SK-N-SH (cell line): ENCODE measurements at regions not wholly inside any gene's neighbourhood (a gene's known extent, or its start where the extent isn't known, plus 50 kb on each side); places are given as distances from the start of the nearest gene placed in this dataset.

ENCODE experiments used
- CTCF ChIA-PET: fragments of 300-600, 350-600 bp; formaldehyde crosslinking; extraction: SDS; loops from one replicate; lab custom pipeline; 2021; lab: Yijun Ruan, JAX
- POLR2A ChIA-PET: fragments of 350-600 bp; sonication (Branson Sonifier 250); formaldehyde crosslinking; extraction: SDS; loops from one replicate; lab custom pipeline; 2020; ENCODE audit warnings: antibody characterized with exemption, inconsistent platforms; lab: Yijun Ruan, JAX
- DNase-seq: peaks from one replicate; pipeline ENCODE4 v3.0.0; 2012
- H2AFZ ChIP-seq: fragments of 200-600 bp; sonication (generic); 2 replicates; pipeline ENCODE4 v1.8.1; 2016; ENCODE audit warnings: antibody characterized with exemption, mild to moderate bottlenecking, low read depth
- H3F3A ChIP-seq: fragments of 200-600 bp; sonication (generic); replicated peaks from 2 replicates; pipeline ENCODE3; 2016; ENCODE audit warnings: antibody characterized with exemption, mild to moderate bottlenecking; ENCODE audit not compliant: insufficient read depth
- H3K27ac ChIP-seq, 2 experiments: fragments of 200-500 bp in 1 of 2; fragments of 200-600 bp in 1 of 2; sonication (Bioruptor generic) in 1 of 2; sonication (generic), shearing (Covaris generic) in 1 of 2; 2 replicates each; pipeline versions ENCODE4 v1.5.1 to v1.6.1; 2014 to 2016; ENCODE audit warnings: low read depth in 2 of 2, inconsistent platforms in 1 of 2, low read length in 1 of 2, mild to moderate bottlenecking in 1 of 2, mixed read lengths in 1 of 2
- H3K27me3 ChIP-seq: fragments of 200-600 bp; sonication (generic), shearing (Covaris generic); 2 replicates; pipeline ENCODE4 v1.6.1; 2016; ENCODE audit warnings: mixed run types; ENCODE audit not compliant: insufficient read depth
- H3K36me3 ChIP-seq, 2 experiments: fragments of 200-500 bp in 1 of 2; fragments of 200-600 bp in 1 of 2; sonication (Bioruptor generic) in 1 of 2; sonication (generic) in 1 of 2; replicated peaks in 1 of 2; 2 replicates each; pipeline versions ENCODE3 to v1.5.1; 2014 to 2016; ENCODE audit warnings: low read length in 1 of 2, mild to moderate bottlenecking in 1 of 2; ENCODE audit not compliant: insufficient read depth in 2 of 2, control insufficient read depth in 1 of 2
- H3K4me1 ChIP-seq, 2 experiments: fragments of 200-500 bp in 1 of 2; fragments of 200-600 bp in 1 of 2; sonication (Bioruptor generic) in 1 of 2; sonication (generic), shearing (Covaris generic) in 1 of 2; 2 replicates each; pipeline versions ENCODE4 v1.5.1 to v1.6.1; 2014 to 2016; ENCODE audit warnings: low read depth in 1 of 2, low read length in 1 of 2, mixed run types in 1 of 2; ENCODE audit not compliant: insufficient read depth in 2 of 2, control insufficient read depth in 1 of 2
- H3K4me2 ChIP-seq: fragments of 200-600 bp; sonication (generic), shearing (Covaris generic); 2 replicates; pipeline ENCODE4 v1.6.1; 2017; ENCODE audit warnings: mixed run types
- H3K4me3 ChIP-seq, 2 experiments: fragments of 200-500 bp in 1 of 2; fragments of 200-600 bp in 1 of 2; sonication (Bioruptor generic) in 1 of 2; sonication (generic), shearing (Covaris generic) in 1 of 2; 2 replicates each; pipeline versions ENCODE4 v1.5.1 to v1.8.1; 2014 to 2016; ENCODE audit warnings: low read depth in 2 of 2, inconsistent platforms in 1 of 2, low read length in 1 of 2, mild to moderate bottlenecking in 1 of 2, mixed read lengths in 1 of 2, moderate library complexity in 1 of 2
- H3K79me2 ChIP-seq: fragments of 200-600 bp; sonication (generic); 2 replicates; pipeline ENCODE4 v1.8.1; 2017; ENCODE audit warnings: mild to moderate bottlenecking; ENCODE audit not compliant: insufficient read depth
- H3K9ac ChIP-seq: fragments of 200-600 bp; sonication (generic); 2 replicates; pipeline ENCODE4 v1.6.1; 2017; ENCODE audit warnings: mixed run types
- H3K9me2 ChIP-seq: fragments of 200-600 bp; sonication (generic); 2 replicates; pipeline ENCODE4 v1.6.1; 2017; ENCODE audit warnings: mixed run types
- H3K9me3 ChIP-seq: fragments of 200-600 bp; sonication (generic); 2 replicates; pipeline ENCODE4 v1.6.1; 2017; ENCODE audit warnings: mixed run types, mild to moderate bottlenecking, moderate library complexity
- H4K20me1 ChIP-seq: fragments of 200-600 bp; sonication (generic); 2 replicates; pipeline ENCODE4 v1.6.1; 2017; ENCODE audit warnings: mild to moderate bottlenecking, mixed run types; ENCODE audit not compliant: insufficient read depth
- CTCF ChIP-seq: fragments of 200-600 bp; sonication (generic); IDR thresholded peaks from 2 replicates; pipeline ENCODE4 v1.6.1; 2017; ENCODE audit warnings: antibody characterized with exemption, mild to moderate bottlenecking, moderate library complexity
- EZH2phosphoT487 ChIP-seq: fragments of 200-600 bp; sonication (generic); IDR thresholded peaks from 2 replicates; pipeline ENCODE4 v1.6.1; 2017; ENCODE audit warnings: low read depth, mixed run types, mild to moderate bottlenecking, antibody characterized with exemption, moderate library complexity, borderline replicate concordance
- FOSL2 ChIP-seq: IDR thresholded peaks from 2 replicates; pipeline ENCODE4 v1.4.0; 2012; ENCODE audit warnings: low read depth, mild to moderate bottlenecking, moderate library complexity, borderline replicate concordance
- GATA2 ChIP-seq: sonication (generic); formaldehyde crosslinking; IDR thresholded peaks from 2 replicates; pipeline ENCODE4 v1.5.0; 2020; ENCODE audit warnings: mild to moderate bottlenecking, missing genetic modification reagents
- JUND ChIP-seq: IDR thresholded peaks from 2 replicates; pipeline ENCODE4 v1.4.0; 2012
- MEF2A ChIP-seq: IDR thresholded peaks from 2 replicates; pipeline ENCODE4 v1.4.0; 2012; ENCODE audit warnings: low read depth, borderline replicate concordance
- MXI1 ChIP-seq: IDR thresholded peaks from 2 replicates; pipeline ENCODE4 v1.6.1; 2012; ENCODE audit warnings: mild to moderate bottlenecking, low read depth, low read length, improper control_type of control experiment
- NFIC ChIP-seq: IDR thresholded peaks from 2 replicates; pipeline ENCODE4 v1.4.0; 2012; ENCODE audit warnings: borderline replicate concordance
- NRF1 ChIP-seq: IDR thresholded peaks from 2 replicates; pipeline ENCODE4 v1.6.1; 2012; ENCODE audit warnings: low read depth, mild to moderate bottlenecking, low read length
- POLR2AphosphoS5 ChIP-seq: IDR thresholded peaks from 2 replicates; pipeline ENCODE4 v1.6.1; 2012; ENCODE audit warnings: low read depth, low read length
- RCOR1 ChIP-seq: fragments of 150-350 bp; IDR thresholded peaks from 2 replicates; pipeline ENCODE4 v1.6.1; 2017; ENCODE audit warnings: antibody characterized with exemption, low read length
- RFX5 ChIP-seq: IDR thresholded peaks from 2 replicates; pipeline ENCODE4 v1.6.1; 2012; ENCODE audit warnings: mild to moderate bottlenecking, improper control_type of control experiment, low read length
- RXRA ChIP-seq: IDR thresholded peaks from 2 replicates; pipeline ENCODE4 v1.4.0; 2012; ENCODE audit warnings: low read depth, mild to moderate bottlenecking, borderline replicate concordance
- SIN3A ChIP-seq: IDR thresholded peaks from 2 replicates; pipeline ENCODE4 v1.6.1; 2012; ENCODE audit warnings: low read depth, mild to moderate bottlenecking, low read length, moderate library complexity, borderline replicate concordance
- SMC3 ChIP-seq: IDR thresholded peaks from 2 replicates; pipeline ENCODE4 v1.6.1; 2012; ENCODE audit warnings: low read depth, low read length, improper control_type of control experiment
- TAF1 ChIP-seq: IDR thresholded peaks from 2 replicates; pipeline ENCODE4 v1.6.1; 2012; ENCODE audit warnings: low read depth, mild to moderate bottlenecking, low read length, moderate library complexity, borderline replicate concordance
- YY1 ChIP-seq: IDR thresholded peaks from 2 replicates; pipeline ENCODE4 v1.4.0; 2012; ENCODE audit warnings: low read depth, mild to moderate bottlenecking
- ZBTB33 ChIP-seq: IDR thresholded peaks from 2 replicates; pipeline ENCODE4 v1.4.0; 2012; ENCODE audit warnings: low read depth, borderline replicate concordance
- WGBS: methylation state at CpG from one replicate; pipeline ENCODE4 v1.1.6; 2017; ENCODE audit warnings: low lambda C conversion rate; 5-methylcytosine and 5-hydroxymethylcytosine counted together

GRCh38 chr1:82927753-82928152, 1071.2 kb downstream of the TTLL7 start:
- H4K20me1 ChIP-seq: no peaks in the 10 kb centered on the region
- no peaks in the 10 kb centered on the region for H3K9me2 ChIP-seq
- no peak overlapping the region for H3K27ac ChIP-seq
- no peak for DNase-seq
- no peaks in the 10 kb centered on the region for H3K9me3 ChIP-seq
- no peak overlapping the region for H3K4me2 ChIP-seq
- no peaks in the 10 kb centered on the region for H3K27me3 ChIP-seq
- TF ChIP-seq FOSL2: no peak
- no peak for TF ChIP-seq JUND
- no peak for TF ChIP-seq MEF2A
- TF ChIP-seq ZBTB33: no peak
- TF ChIP-seq POLR2AphosphoS5: no peak
- no peak for TF ChIP-seq TAF1
- TF ChIP-seq SMC3: no peak
- no peak for TF ChIP-seq GATA2
- no peak for TF ChIP-seq RFX5
- TF ChIP-seq EZH2phosphoT487: no peak
- TF ChIP-seq YY1: no peak
- TF ChIP-seq RXRA: no peak
- TF ChIP-seq NRF1: no peak
- TF ChIP-seq SIN3A: no peak
- TF ChIP-seq CTCF: no peak
- no peak for TF ChIP-seq RCOR1
- TF ChIP-seq MXI1: no peak
- no peak for TF ChIP-seq NFIC
- no peaks in the 10 kb centered on the region for H3K36me3 ChIP-seq
- H3K9ac ChIP-seq: no peak overlapping the region
- no peaks in the 10 kb centered on the region for H3F3A ChIP-seq
- no peaks in the 10 kb centered on the region for H3K79me2 ChIP-seq
- no peak overlapping the region for H3K4me3 ChIP-seq
- H2AFZ ChIP-seq: no peak overlapping the region
- CTCF ChIA-PET: no interaction called here
- WGBS: 8% methylated on average over 1 of the region's 1 CpG
- H3K4me1 ChIP-seq: peaks cover 0 to 8% of the 10 kb centered on the region in 2 experiments; a peak in 2 of 4 replicates
- POLR2A ChIA-PET: no interaction called here
